Sciatic nerve (tissue), 2 donors: ENCODE measurements at regions not wholly inside any gene's neighbourhood (a gene's known extent, or its start where the extent isn't known, plus 50 kb on each side); places are given as distances from the start of the nearest gene placed in this dataset.
"Not testable (repeated sequence)": the region's sequence is repeated elsewhere in the genome, so short reads cannot be mapped to it uniquely, and the experiment has no call there.

ENCODE experiments used
- ATAC-seq: fragments of 200-7000 bp; cut with Tn5 transposase; one replicate; pipeline ENCODE4 v1.9.1; 2020; ENCODE audit warnings: mild to moderate bottlenecking, moderate library complexity
- DNase-seq: peaks from one replicate; pipeline ENCODE4 v3.0.0-alpha.2; 2020; ENCODE audit warnings: low spot score
- intact Hi-C: fragments of 100-400 bp; cut with DNase I; formaldehyde crosslinking; loops from one replicate; pipeline ENCODE4 v1.14.2; 2022
- donor health status: DM: no; HTN: no; CAD: no.
- donor health status: DM: no; HTN: no; CAD: no.

DNA sequence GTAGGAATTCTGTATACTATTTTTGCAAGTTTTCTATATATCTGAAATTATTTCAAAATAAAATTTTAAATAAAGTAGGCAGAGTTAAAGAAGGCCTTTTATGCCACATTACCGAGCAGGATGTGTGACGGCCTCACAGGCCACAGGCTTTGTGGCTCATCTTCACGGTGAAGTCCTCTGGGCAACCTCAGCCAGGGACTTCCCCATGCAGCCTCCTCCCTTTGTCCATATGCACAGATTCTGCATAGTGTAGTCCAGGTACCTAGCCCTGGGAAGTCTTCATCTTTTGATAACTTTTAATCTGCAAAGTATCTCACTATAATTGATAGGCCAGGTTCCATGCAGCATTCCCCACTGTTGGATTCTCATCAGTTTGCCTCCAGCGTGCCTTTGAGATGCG lies 62.8 kb downstream of the ARHGAP11B start:
- ATAC-seq, result not testable (repeated sequence)

DNA sequence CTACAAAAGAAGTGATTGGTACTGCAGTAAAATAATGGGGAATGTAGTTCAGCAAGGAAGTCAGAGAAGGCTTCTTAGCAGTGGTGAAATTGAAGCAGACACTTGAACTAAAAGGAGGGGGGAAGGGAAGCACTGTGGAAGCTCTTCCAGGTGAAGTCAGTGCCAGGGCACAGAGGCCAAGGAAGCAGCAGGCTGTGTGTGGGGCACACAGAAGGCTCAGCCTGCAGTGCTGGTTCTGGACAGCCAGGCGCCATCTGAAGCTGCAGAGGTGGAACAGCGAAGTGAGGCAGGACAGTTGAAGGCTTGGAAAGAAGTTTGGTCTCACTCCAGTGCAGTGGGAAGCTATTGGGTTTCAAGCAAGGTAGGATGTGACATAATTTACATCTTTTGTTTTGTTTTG lies 64.2 kb downstream of the ARHGAP11B start:
- intact Hi-C loops, ATAC-seq, DNase-seq: not testable (repeated sequence)

More for the DNA sequence above, 62.8 kb downstream of the ARHGAP11B start:
- intact Hi-C loops, DNase-seq: not testable (repeated sequence)

GRCh38 chr15:30695811-30696210 lies 69.9 kb downstream of the ARHGAP11B start:
- DNase-seq, ATAC-seq, intact Hi-C loops: not testable (repeated sequence)

- intact Hi-C loops, DNase-seq, ATAC-seq: not testable (repeated sequence)
These were observed 70.7 kb downstream of the ARHGAP11B start for GRCh38 chr15:30696439-30697314.

GRCh38 chr15:30697315-30697685 lies 71.4 kb downstream of the ARHGAP11B start:
- ATAC-seq, intact Hi-C loops, DNase-seq: not testable (repeated sequence)

DNA sequence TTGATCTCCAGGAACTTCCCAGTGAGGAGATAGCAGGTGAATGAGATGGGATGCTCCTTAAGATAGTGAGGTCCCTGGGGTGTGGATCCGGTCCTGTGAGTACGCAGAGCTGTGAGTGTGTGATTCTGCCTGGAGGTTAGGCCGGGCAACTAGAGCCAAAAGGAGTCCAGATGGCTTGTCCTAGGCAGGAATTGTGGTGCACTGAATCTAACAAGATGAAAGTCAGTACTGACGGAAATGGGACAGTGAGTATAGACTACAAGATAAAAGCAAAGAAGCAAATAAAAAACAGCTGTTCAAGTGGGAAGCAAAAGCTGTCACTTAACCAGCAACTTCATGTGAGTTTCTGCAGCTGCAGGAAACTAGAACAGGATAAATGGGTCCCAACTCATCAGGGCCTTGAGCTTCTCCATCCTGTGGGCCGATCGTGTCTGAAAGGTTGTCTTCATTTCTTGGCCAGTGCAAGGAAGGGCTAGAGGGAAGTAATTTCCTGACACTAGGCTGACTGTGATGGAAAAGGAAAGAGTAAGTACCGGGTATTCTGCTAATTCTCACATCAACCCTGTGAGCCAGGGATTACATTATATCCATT lies 74.2 kb downstream of the ARHGAP11B start:
- DNase-seq, intact Hi-C loops, ATAC-seq: not testable (repeated sequence)

DNA sequence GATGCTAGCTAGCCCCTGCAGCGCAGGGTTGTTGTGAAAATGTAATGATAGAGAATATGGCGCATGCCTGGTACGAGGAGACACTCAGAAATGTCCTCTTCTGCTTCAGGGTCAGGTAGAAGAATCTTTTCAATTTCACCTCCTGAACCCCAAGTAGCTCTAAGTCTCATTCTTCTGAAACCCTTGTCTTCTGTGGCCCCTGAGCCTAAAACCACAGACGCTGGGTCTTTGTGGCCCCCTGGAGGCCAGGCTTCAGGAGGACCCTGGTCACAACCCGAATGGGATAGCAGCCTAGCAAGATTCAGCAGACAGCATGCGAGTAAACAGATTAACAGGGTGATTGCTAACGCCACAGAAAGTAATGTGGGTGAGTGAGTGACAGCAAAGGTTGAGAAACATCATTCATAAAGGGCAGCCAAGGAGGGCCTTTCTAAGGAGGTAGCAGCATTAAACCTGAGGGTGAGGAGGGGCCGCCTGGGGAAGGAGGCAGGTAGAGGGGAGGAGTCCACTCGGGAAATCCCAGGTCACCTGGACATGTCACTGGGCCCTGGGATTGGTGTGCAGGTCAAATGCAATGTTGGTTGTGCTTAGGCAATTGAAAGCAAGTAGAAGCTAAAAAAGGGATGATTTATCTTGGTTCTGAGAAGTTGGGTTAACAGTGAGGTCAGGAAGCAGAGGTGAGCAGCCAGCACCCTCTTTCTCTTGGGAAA lies 82.2 kb downstream of the ARHGAP11B start:
- intact Hi-C loops, ATAC-seq, DNase-seq: not testable (repeated sequence)

DNA sequence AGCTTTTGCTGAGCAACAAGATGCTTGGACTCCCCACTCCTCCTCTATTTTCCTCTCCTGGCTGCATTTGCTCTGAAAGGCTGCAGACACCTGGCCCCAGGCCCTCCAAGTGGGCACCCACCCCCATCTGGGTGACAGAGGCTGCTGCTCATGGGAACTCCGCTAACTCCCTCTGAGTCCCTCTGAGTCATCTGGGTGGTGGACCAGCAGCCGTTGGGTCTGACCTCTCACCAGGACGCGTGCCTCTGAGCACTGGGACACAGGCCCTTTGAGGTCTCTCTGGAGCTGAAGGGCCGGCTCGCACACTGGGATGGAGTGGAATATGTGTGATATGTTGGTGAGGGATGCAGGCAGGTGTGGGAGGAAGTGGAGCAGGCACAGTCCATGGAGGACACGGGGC lies 82.9 kb downstream of the ARHGAP11B start:
- ATAC-seq, intact Hi-C loops: not testable (repeated sequence)

GRCh38 chr15:30718038-30718643 lies 92.2 kb downstream of the ARHGAP11B start:
- intact Hi-C loops, DNase-seq, ATAC-seq: not testable (repeated sequence)

More for the DNA sequence above, 82.9 kb downstream of the ARHGAP11B start:
- not testable (repeated sequence) for DNase-seq

DNA sequence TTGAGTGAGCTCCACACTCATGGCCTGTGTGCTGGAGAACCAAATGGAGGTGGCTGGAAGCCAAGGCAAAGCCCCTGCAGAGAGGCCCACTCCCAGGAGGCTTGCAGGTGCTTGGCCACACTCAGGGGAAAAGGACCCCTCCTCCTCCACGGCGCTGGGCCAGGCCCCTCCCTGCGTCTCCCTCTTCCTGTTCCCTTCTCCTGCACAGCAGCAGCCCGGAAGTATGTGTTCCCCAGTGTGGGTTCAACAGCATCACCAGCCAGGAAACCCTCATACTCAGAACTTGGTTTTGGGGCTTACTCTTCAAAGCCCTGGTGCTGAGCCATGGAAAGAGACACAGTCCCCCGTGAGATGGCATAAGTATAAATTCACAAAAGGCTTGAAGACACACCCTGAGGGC lies 93.4 kb downstream of the ARHGAP11B start:
- DNase-seq, intact Hi-C loops, ATAC-seq: not testable (repeated sequence)

GRCh38 chr15:30720825-30721224 lies 94.9 kb downstream of the ARHGAP11B start:
- intact Hi-C loops, ATAC-seq, DNase-seq: not testable (repeated sequence)

DNA sequence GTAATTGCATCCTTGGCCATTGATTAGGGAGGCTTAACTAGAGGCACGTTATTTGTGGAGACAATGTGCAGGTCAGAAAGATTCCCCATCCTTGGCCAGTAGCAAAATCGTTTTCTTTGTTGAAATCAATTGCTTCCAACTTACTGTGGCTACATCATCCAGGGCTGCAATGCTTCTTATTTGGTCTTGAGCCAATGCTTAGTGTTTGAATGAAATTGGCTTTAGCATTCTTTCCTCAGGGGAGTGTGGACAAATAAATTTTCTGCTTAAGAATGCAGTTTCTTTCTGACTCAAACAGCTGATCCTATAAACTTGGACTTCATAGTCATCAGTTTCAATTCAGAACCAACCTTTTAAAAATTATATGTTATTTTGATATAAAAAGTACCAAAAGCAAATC lies 95.6 kb downstream of the ARHGAP11B start:
- ATAC-seq, intact Hi-C loops, DNase-seq: not testable (repeated sequence)

GRCh38 chr15:30723540-30724175 lies 97.7 kb downstream of the ARHGAP11B start:
- ATAC-seq, DNase-seq, intact Hi-C loops: not testable (repeated sequence)

DNA sequence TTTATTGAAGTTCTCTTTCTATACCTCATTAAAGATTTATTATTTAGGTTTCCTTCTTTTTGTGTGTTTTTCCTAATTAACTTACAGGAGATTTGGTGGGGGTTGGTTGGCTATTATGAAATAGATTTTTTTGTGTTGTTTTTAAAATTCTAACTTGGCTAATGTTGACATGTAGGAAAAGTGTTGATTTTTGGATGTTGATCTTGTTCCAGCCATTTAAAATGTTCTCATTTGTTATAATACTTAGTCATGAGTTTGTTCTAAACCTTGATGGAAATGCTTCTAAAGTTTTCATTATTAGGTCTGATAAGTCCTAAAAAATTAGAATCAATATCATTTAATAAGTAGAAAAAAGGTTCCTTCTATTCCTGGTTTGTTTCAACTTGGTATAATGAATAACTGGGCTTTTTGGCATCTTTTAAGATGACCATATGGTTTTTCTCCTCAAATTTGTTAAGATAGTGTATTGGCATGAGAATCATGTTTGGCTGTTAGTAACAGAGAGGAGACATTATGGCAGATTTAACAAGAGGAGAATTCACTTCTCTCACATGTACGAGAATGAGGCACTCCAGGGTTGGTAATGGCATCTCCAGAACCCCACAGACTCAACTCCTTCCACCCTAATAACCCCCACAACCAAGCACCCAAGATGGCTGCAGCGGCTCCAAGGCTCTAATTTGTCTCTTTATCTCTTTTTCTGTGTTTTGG lies 104.1 kb downstream of the ARHGAP11B start:
- ATAC-seq, DNase-seq, intact Hi-C loops: not testable (repeated sequence)

- intact Hi-C loops, DNase-seq, ATAC-seq: not testable (repeated sequence)
These were observed 104.7 kb downstream of the ARHGAP11B start for GRCh38 chr15:30730633-30731032.

- DNase-seq, intact Hi-C loops, ATAC-seq: not testable (repeated sequence)
These were observed 106.2 kb downstream of the ARHGAP11B start for GRCh38 chr15:30732100-30732499.

DNA sequence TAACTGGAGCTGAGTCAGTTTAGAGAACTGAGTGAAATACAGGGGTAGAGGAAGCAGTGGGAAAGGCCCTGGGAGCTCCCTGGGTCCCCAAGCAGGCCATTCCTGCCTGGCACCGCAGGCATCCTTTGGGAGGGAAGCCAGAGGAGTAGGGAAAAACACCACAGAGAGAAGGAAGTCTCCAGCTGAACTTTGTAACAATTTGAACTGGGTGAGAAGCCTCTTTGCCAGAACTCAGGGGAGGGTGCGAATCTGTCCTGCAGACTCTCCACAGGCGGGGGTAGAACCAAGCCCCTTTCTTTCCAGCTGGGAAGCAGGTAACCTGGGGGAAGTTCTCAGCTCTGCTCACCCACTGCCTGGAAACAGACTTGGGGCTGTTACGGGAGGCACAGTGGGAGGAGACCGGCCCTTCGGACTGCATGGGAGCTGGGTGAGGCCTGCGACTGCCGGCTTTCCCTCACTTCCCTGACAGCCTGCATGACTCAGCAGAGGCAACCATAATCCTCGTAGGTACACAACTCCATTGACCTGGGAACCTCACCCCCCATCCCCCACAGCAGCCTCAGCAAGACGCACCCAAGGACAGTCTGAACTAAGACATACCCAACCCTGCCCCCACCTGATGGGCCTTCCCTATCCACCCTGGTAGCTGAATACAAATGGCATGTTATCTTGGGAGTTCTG lies 110.1 kb downstream of the ARHGAP11B start:
- ATAC-seq, DNase-seq, intact Hi-C loops: not testable (repeated sequence)
